HS-5 (cell line): ENCODE measurements at regions not wholly inside any gene's neighbourhood (a gene's known extent, or its start where the extent isn't known, plus 50 kb on each side); places are given as distances from the start of the nearest gene placed in this dataset.
"Not testable (repeated sequence)": the region's sequence is repeated elsewhere in the genome, so short reads cannot be mapped to it uniquely, and the experiment has no call there.

Experiments used
- DNase-seq: peaks from one replicate; pipeline ENCODE4 v3.0.0-alpha.2; 2012; ENCODE audit warnings: low read depth

GRCh38 chr3:177624528-177625495 is 427.5 kb upstream of the TBL1XR1 start:
- no peak for DNase-seq

- DNase-seq, result no peak
These were observed 428.8 kb upstream of the TBL1XR1 start for GRCh38 chr3:177626045-177626444.

- not testable (repeated sequence) for DNase-seq
These were observed 430.9 kb upstream of the TBL1XR1 start for GRCh38 chr3:177628095-177628719.

GRCh38 chr3:177629276-177629675 is 432.0 kb upstream of the TBL1XR1 start:
- no peak for DNase-seq

- no peak for DNase-seq
These were observed 436.5 kb upstream of the TBL1XR1 start for GRCh38 chr3:177633671-177634207.

- DNase-seq, result not testable (repeated sequence)
These were observed 438.4 kb upstream of the TBL1XR1 start for GRCh38 chr3:177635601-177636106.

- no peak for DNase-seq
These were observed 443.2 kb upstream of the TBL1XR1 start for GRCh38 chr3:177640319-177640965.

- no peak for DNase-seq
These were observed 443.9 kb upstream of the TBL1XR1 start for GRCh38 chr3:177641206-177641605.

- DNase-seq, result no peak
These were observed 444.9 kb upstream of the TBL1XR1 start for GRCh38 chr3:177642042-177642803.

- DNase-seq, result no peak
These were observed 445.5 kb upstream of the TBL1XR1 start for GRCh38 chr3:177642804-177643125.

GRCh38 chr3:177646749-177647148 is 449.5 kb upstream of the TBL1XR1 start:
- DNase-seq, result no peak

GRCh38 chr3:177647341-177647740 is 450.1 kb upstream of the TBL1XR1 start:
- no peak for DNase-seq

- DNase-seq, result no peak
These were observed 450.6 kb upstream of the TBL1XR1 start for GRCh38 chr3:177647876-177648275.

GRCh38 chr3:177652556-177653291 is 455.4 kb upstream of the TBL1XR1 start:
- no peak for DNase-seq

- DNase-seq, result no peak
These were observed 460.0 kb upstream of the TBL1XR1 start for GRCh38 chr3:177657243-177657642.

- DNase-seq, result no peak
These were observed 461.1 kb upstream of the TBL1XR1 start for GRCh38 chr3:177658354-177658753.

GRCh38 chr3:177664380-177665103 is 467.3 kb upstream of the TBL1XR1 start:
- DNase-seq, result not testable (repeated sequence)

- DNase-seq, result no peak
These were observed 468.0 kb upstream of the TBL1XR1 start for GRCh38 chr3:177665122-177665808.

- DNase-seq, result no peak
These were observed 475.1 kb upstream of the TBL1XR1 start for GRCh38 chr3:177672252-177672911.
